Heart right ventricle (tissue), 16 donors: ENCODE measurements at regions not wholly inside any gene's neighbourhood (a gene's known extent, or its start where the extent isn't known, plus 50 kb on each side); places are given as distances from the start of the nearest gene placed in this dataset.

Experiments used
- ATAC-seq, 8 donors: fragments of 200-7000 bp; cut with Tn5 transposase; one replicate each; pipeline ENCODE4 v1.9.1; 2020; ENCODE audit warnings: mild to moderate bottlenecking in 8 of 8, moderate library complexity in 8 of 8, moderate number of reproducible peaks in 1 of 8
- DNase-seq, 2 donors: peaks; one replicate each; pipeline ENCODE4 v3.0.0-alpha.2; 2020
- H3K27ac ChIP-seq, 10 donors: fragments of 200-600 bp; sonication (generic) in 2 of 10; one replicate each; pipeline versions ENCODE4 v1.5.0 to v1.8.0; 2020 to 2022; ENCODE audit warnings: mild to moderate bottlenecking in 3 of 10
- H3K27me3 ChIP-seq, 7 donors: fragments of 200-600 bp; one replicate each; pipeline ENCODE4 v1.8.0; 2021 to 2022; ENCODE audit warnings: mild to moderate bottlenecking in 2 of 7
- H3K36me3 ChIP-seq, 9 donors: fragments of 200-600 bp; sonication (generic) in 1 of 9; one replicate each; pipeline versions ENCODE4 v1.5.0 to v1.8.0; 2020 to 2022; ENCODE audit warnings: mild to moderate bottlenecking in 2 of 9
- H3K4me1 ChIP-seq, 9 donors: fragments of 200-600 bp; sonication (generic) in 1 of 9; one replicate each; pipeline versions ENCODE4 v1.5.0 to v1.8.0; 2020 to 2022; ENCODE audit warnings: mild to moderate bottlenecking in 4 of 9
- H3K4me3 ChIP-seq, 10 donors: fragments of 200-600 bp; sonication (generic) in 2 of 10; one replicate each; pipeline versions ENCODE4 v1.5.0 to v1.8.0; 2020 to 2022; ENCODE audit warnings: mild to moderate bottlenecking in 7 of 10, moderate library complexity in 2 of 10
- H3K9me3 ChIP-seq, 11 donors: fragments of 200-600 bp in 10 of 11; sonication (generic) in 2 of 11; one replicate each; pipeline versions ENCODE4 v1.5.0 to v1.8.0; 2013 to 2022; ENCODE audit warnings: mild to moderate bottlenecking in 2 of 11, control low read depth in 1 of 11, moderate library complexity in 1 of 11
- CTCF ChIP-seq, 9 donors: fragments of 200-600 bp; sonication (generic) in 2 of 9; IDR thresholded peaks; one replicate each; pipeline versions ENCODE4 v1.5.0 to v1.8.0; 2021 to 2022; ENCODE audit warnings: antibody characterized with exemption in 9 of 9, mild to moderate bottlenecking in 5 of 9, moderate library complexity in 1 of 9
- WGBS, 2 donors: extraction: QIAGEN DNeasy Blood & Tissue Kit; methylation state at CpG; one replicate each; pipeline ENCODE4 v1.1.7; 2013; ENCODE audit warnings: inconsistent platforms in 1 of 2; 5-methylcytosine and 5-hydroxymethylcytosine counted together
- intact Hi-C, 10 donors: fragments of 100-400 bp; cut with DNase I; formaldehyde crosslinking; loops; one replicate each; pipeline versions ENCODE4 v1.11.1 to v1.14.2; 2022
- donor health status: Arrhythmogenic right ventricular cardiomyopathy.
- donor health status: ischemic (EF 13 %, LVEDD 7.1; RV severe dilation, severe dysfunction).
- donor health status: healthy with polysubstance abuse.
- donor health status: DM: no; HTN: yes; CAD: no.
- donor health status: DM: no; HTN: no; CAD: no.
- donor health status: ischemic (EF 25% LVEDD 6.9; RV normal size, moderate dysfunction).
- donor health status: ischemic (EF 25% LVEDD 5.7; RV mildly dilated, moderate dysfunction).
- donor health status: healthy.
- donor health status: DM: yes; HTN: yes; CAD: no.
- donor health status: Ischemic cardiomyopathy.
- donor health status: ischemic (EF 35%, LVEDD 5.7; RV mildly dilated, moderate dysfunction).
- donor health status: nonischemic (EF 11% LVEDD 7.7; RV severe dilation, severe dysfunction).
- donor health status: DM: yes; HTN: yes; CAD: no.
- donor health status: PGD.
- donor health status: ischemic (EF 29% LVEDD 5.4; RV normal size, mild dysfunction).
- donor health status: nonischemic (EF 23%, LVEDD 6.1; RV moderate dilation, normal function).

- DNase-seq: no peak
- Histone ChIP-seq H3K4me3 (no peak overlapping the region), H3K4me1 (peaks cover 0 to 6% (median 0%) of the 10 kb centered on the region in 9 donors), H3K9me3 (peaks cover 0 to 5% (median 0%) of the 10 kb centered on the region in 11 donors), H3K36me3 (no peaks in the 10 kb centered on the region), H3K27ac (no peak overlapping the region), H3K27me3 (no peaks in the 10 kb centered on the region)
- no peak for TF ChIP-seq CTCF (IDR thresholded peaks at IDR 0.05)
- 63 to 69% methylated on average over 3 of the region's 3 CpGs for WGBS, 2 donors
- no peak for ATAC-seq
- intact Hi-C loops: no loop called here
Observed at GRCh38 chr3:18681818-18682345, 256.7 kb upstream of the SATB1 start.

GRCh38 chr3:18680758-18681157, 255.6 kb upstream of the SATB1 start:
- intact Hi-C loops: no loop called here
- peaks cover 0 to 5% (median 0%) of the 10 kb centered on the region in 11 donors for H3K9me3 ChIP-seq
- no peaks in the 10 kb centered on the region for H3K27me3 ChIP-seq
- DNase-seq (no peak), ATAC-seq (no peak)
- no peak overlapping the region for H3K27ac ChIP-seq
- TF ChIP-seq CTCF (IDR thresholded peaks at IDR 0.05): no peak
- H3K4me3 ChIP-seq: no peak overlapping the region
- peaks cover 0 to 6% (median 0%) of the 10 kb centered on the region in 9 donors for H3K4me1 ChIP-seq
- H3K36me3 ChIP-seq: no peaks in the 10 kb centered on the region
- 45 to 53% methylated on average over 3 of the region's 3 CpGs for WGBS, 2 donors

GRCh38 chr3:18679238-18679637, 254.1 kb upstream of the SATB1 start:
- peaks cover 0 to 5% (median 0%) of the 10 kb centered on the region in 11 donors for H3K9me3 ChIP-seq
- ATAC-seq (no peak), DNase-seq (no peak)
- TF ChIP-seq CTCF (IDR thresholded peaks at IDR 0.05): no peak
- 49 to 59% methylated on average over 4 of the region's 4 CpGs for WGBS, 2 donors
- no peak overlapping the region for H3K4me3 ChIP-seq
- H3K4me1 ChIP-seq: peaks cover 0 to 6% (median 0%) of the 10 kb centered on the region in 9 donors
- intact Hi-C loops: no loop called here
- no peaks in the 10 kb centered on the region for H3K27me3 ChIP-seq
- peak overlapping the region in 1 of 10 donors; percentile 21 for H3K27ac ChIP-seq
- H3K36me3 ChIP-seq: no peaks in the 10 kb centered on the region

- Histone ChIP-seq H3K4me1 (no peaks in the 10 kb centered on the region), H3K27ac (no peak overlapping the region), H3K9me3 (peaks cover 0 to 3% (median 0%) of the 10 kb centered on the region in 11 donors), H3K27me3 (no peaks in the 10 kb centered on the region), H3K4me3 (no peak overlapping the region), H3K36me3 (no peaks in the 10 kb centered on the region)
- TF ChIP-seq CTCF (IDR thresholded peaks at IDR 0.05): no peak
- DNase-seq (no peak), ATAC-seq (no peak)
- intact Hi-C loops: no loop called here
Observed at GRCh38 chr3:18675197-18675596, 250.1 kb upstream of the SATB1 start.
